DMS53 treated with DMSO at 0.1 percent for 48 hours (cell line): ENCODE measurements at regions not wholly inside any gene's neighbourhood (a gene's known extent, or its start where the extent isn't known, plus 50 kb on each side); places are given as distances from the start of the nearest gene placed in this dataset.
"Not testable (repeated sequence)": the region's sequence is repeated elsewhere in the genome, so short reads cannot be mapped to it uniquely, and the experiment has no call there.

Experiments
- DNase-seq: peaks from one replicate; lab custom pipeline; 2025; ENCODE audit not compliant: unreplicated experiment; lab: John Stamatoyannopoulos, UW

DNA sequence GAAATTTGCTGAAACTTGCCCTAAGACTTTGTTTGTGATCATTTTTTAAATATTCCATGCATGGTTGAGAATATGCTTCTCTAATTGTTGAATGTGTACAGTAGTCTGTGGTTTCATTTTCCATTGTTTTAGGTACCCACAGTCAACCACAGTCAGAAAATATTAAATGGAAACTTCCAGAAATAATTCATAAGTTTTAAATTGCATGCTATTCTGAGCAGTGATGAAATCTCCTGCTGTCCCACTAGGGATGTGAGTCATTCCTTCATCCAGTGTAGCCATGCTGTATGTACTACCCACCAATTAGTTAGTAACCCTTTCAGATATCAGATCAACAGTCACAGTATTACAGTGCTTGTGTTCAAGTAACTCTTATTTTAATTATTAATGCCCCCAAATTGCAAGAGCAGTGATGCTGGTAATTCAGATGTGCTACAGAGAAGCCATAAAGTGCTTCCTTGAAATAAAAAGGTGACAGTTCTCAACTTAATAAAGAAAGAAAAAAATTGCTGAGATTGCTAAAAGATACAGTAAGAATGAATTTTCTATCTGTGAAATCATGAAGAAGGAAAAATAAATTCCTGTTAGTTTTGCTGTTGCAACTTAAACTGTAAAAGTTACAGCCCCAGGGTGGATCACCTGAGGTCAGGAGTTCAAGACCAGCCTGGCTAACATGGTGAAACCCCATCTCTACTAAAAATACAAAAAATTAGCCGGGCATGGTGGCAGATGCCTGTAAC lies 79.9 kb upstream of the FBXL17 start:
- no peak for DNase-seq

DNA sequence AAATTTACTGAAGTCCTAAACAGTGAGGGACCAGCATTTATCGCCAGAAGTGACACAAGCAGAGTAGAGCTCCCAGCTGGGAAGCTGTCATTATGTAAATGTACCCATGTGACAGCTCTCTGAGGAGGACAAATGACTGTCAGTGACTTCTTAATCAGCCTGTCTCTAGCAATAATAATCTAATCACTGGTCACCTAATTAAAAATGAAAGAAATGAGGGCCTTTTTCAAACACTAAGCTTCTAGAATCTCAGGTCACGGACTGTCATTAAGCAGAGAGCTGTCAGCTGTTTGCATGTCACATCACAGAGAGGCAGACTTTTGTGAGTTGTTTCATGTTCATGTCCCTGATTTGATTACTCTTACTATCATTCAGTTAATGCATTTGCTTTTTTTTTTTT lies 77.9 kb upstream of the FBXL17 start:
- no peak for DNase-seq

DNA sequence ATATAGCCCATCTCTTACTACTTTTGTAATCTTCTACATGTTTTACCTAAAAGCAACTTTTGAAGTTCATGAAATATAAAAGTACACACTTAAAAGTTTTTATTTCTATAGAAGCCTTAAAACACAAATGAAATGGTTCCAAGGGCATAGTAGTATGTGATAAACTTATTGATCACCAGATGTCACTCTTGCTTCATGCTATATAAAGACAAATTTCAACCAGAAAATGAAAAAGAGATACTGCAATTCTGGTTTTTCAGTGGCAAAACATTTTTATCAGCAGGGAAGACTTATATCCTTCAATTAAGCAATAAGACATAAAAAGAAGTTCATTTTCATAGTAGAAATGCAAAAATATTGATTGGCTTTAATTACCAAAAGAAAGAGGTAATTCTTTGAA lies 69.4 kb upstream of the FBXL17 start:
- no peak for DNase-seq

DNA sequence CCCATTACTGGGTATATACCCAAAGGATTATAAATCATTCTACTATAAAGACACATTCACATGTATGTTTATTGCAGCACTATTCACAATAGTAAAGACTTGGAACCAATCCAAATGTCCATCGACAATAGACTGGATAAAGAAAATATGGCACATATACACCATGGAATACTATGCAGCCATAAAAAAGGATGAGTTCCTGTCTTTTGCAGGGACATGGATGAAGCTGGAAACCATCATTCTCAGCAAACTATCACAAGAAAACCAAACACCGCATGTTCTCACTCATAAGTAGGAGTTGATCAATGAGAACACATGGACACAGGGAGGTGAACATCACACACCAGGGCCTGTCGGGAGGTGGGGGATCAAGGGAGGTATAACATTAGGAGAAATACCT lies 62.2 kb upstream of the FBXL17 start:
- DNase-seq, result not testable (repeated sequence)

DNA sequence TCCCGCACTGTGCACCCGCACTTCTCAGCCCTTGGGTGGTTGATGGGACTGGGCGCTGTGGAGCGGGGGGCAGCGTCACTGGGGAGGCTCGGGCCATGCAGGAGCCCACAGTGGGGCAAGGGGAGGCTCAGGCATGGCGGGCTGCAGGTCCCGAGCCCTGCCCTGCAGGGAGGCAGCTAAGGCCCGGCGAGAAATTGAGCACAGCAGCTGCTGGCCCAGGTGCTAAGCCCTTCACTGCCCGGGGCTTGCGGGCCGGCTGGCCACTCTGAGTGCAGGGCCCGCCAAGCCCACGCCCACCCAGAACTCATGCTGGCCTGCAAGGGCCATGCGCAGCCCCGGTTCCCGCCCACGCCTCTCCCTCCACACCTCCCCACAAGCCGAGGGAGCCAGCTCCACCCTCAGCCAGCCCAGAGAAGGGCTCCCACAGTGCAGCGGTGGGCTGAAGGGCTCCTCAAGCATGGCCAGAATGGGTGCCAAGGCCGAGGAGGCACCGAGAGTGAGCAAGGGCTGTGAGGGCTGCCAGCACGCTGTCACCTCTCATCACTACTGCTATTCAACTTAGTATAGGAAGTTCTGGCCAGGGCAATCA lies 60.3 kb upstream of the FBXL17 start:
- not testable (repeated sequence) for DNase-seq

DNA sequence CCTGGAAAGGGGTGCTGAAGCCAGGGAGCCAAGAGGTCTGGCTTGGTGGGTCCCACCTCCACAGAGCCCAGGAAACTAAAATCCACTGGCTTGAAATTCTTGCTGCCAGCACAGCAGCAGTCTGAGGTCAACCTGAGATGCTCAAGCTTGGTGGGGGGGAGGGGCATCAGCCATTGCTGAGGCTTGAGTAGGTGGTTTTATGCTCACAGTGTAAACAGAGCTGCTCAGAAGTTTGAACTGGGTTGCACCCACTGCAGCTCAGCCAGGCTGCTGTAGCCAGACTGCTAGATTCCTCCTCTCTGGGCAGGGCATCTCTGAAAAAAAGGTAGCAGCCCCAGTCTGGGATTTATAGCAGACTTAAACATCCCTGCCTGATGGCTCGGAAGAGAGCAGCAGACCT lies 55.5 kb upstream of the FBXL17 start:
- DNase-seq, result no peak

DNA sequence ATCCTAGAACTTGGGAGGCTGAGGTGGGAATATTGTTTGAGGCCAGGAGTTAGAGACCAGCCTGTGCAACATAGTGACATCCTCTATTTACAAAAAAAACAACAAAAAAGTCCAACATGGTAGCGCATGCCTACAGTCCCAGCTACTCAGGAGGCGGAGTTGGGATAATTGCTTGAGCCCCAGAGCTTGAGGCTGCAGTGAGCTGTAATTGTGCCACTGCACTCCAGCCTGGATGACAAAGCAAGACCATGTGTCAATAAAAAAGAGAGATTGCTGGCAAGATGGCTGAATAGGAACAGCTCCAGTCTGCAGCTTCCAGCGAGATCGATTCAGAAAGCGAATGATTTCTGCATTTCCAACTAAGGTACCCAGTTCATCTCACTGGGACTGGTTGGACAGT lies 54.8 kb upstream of the FBXL17 start:
- no peak for DNase-seq

DNA sequence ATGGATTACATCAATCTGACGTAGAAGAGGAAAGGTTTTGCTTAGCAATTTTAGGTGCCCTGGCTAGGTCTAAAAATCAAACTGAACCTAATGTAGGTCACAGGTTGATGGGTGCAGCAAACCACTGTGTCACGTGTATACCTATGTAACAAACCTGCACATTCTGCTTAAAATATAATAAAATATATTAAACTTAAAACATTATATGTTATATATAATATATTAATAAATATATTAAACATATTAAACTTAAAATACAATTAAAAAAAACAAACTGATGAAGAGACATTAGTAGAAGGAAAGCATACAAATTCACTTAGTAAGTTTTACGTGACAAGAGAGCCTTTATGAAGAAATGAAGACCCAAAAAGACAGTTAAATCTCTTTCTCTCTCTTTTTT lies 51.7 kb upstream of the FBXL17 start:
- no peak for DNase-seq

DNA sequence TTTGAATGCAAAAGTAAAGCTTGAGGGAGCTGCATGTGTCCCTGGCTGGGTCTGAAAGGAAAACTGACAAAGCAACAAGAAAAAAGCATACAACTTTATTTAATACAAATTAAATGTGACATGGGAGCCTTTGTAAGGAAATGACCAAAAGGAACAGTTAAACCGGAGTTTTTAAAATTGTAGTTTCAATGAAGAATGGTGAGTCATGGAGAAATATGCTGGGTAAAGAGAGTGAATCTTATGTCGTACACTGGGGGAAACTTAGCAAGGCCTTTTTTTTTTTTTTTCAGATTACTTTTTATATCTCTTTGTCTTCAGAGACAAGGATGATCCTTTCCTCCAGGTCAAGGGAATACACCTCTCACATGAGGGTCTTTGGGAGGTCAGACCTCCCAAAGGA lies 50.1 kb upstream of the FBXL17 start:
- DNase-seq, result no peak
